Mononuclear cell (primary cell): ENCODE measurements at regions not wholly inside any gene's neighbourhood (a gene's known extent, or its start where the extent isn't known, plus 50 kb on each side); places are given as distances from the start of the nearest gene placed in this dataset.

Source experiments
- H3K27me3 ChIP-seq: 2 replicates; pipeline ENCODE4 v1.6.0; 2011; ENCODE audit warnings: low read length, control low read depth; ENCODE audit not compliant: insufficient read depth
- H3K4me1 ChIP-seq: 2 replicates; pipeline ENCODE4 v1.5.1; 2011; ENCODE audit warnings: mild to moderate bottlenecking, low read length, control low read depth; ENCODE audit not compliant: insufficient read depth
- H3K4me3 ChIP-seq: 2 replicates; pipeline ENCODE4 v1.5.1; 2011; ENCODE audit warnings: mild to moderate bottlenecking, low read length, moderate library complexity
- H3K9me3 ChIP-seq: 2 replicates; pipeline ENCODE4 v1.5.1; 2011; ENCODE audit warnings: low read depth, mild to moderate bottlenecking, control low read depth, low read length

GRCh38 chr2:144152817-144153271 lies 367.1 kb downstream of the ZEB2 start:
- Histone ChIP-seq H3K27me3 (no peaks in the 10 kb centered on the region), H3K4me1 (no peaks in the 10 kb centered on the region), H3K4me3 (no peak overlapping the region), H3K9me3 (no peaks in the 10 kb centered on the region)

- no peaks in the 10 kb centered on the region for H3K4me1 ChIP-seq
These were observed 368.1 kb downstream of the ZEB2 start for GRCh38 chr2:144151851-144152250.

GRCh38 chr2:144151405-144151804 lies 368.5 kb downstream of the ZEB2 start:
- Histone ChIP-seq H3K4me3 (no peak overlapping the region), H3K4me1 (no peaks in the 10 kb centered on the region), H3K9me3 (no peaks in the 10 kb centered on the region), H3K27me3 (no peaks in the 10 kb centered on the region)

More at GRCh38 chr2:144151851-144152250, 368.1 kb downstream of the ZEB2 start:
- Histone ChIP-seq H3K27me3 (no peaks in the 10 kb centered on the region), H3K4me3 (no peak overlapping the region), H3K9me3 (no peaks in the 10 kb centered on the region)

- H3K9me3 ChIP-seq: no peaks in the 10 kb centered on the region
- no peak overlapping the region for H3K4me3 ChIP-seq
- no peaks in the 10 kb centered on the region for H3K27me3 ChIP-seq
- peaks cover 3% of the 10 kb centered on the region for H3K4me1 ChIP-seq
These were observed 372.6 kb downstream of the ZEB2 start for GRCh38 chr2:144147356-144147755.

- Histone ChIP-seq H3K27me3 (no peaks in the 10 kb centered on the region), H3K4me3 (no peak overlapping the region), H3K4me1 (peaks cover 3% of the 10 kb centered on the region), H3K9me3 (no peaks in the 10 kb centered on the region)
These were observed 373.0 kb downstream of the ZEB2 start for GRCh38 chr2:144146876-144147275.

- H3K9me3 ChIP-seq: no peaks in the 10 kb centered on the region
- H3K4me1 ChIP-seq: peaks cover 3% of the 10 kb centered on the region
- H3K4me3 ChIP-seq: no peak overlapping the region
- H3K27me3 ChIP-seq: no peaks in the 10 kb centered on the region
These were observed 373.8 kb downstream of the ZEB2 start for GRCh38 chr2:144146076-144146475.

GRCh38 chr2:144143294-144144151 lies 376.4 kb downstream of the ZEB2 start:
- H3K4me3 ChIP-seq: no peak overlapping the region
- H3K4me1 ChIP-seq: peaks cover 3% of the 10 kb centered on the region
- no peaks in the 10 kb centered on the region for H3K9me3 ChIP-seq
- no peaks in the 10 kb centered on the region for H3K27me3 ChIP-seq

- H3K9me3 ChIP-seq: no peaks in the 10 kb centered on the region
- peaks cover 11% of the 10 kb centered on the region for H3K4me1 ChIP-seq
- no peak overlapping the region for H3K4me3 ChIP-seq
- H3K27me3 ChIP-seq: no peaks in the 10 kb centered on the region
These were observed 379.0 kb downstream of the ZEB2 start for GRCh38 chr2:144140891-144141290.

- H3K27me3 ChIP-seq: no peaks in the 10 kb centered on the region
- H3K4me3 ChIP-seq: no peak overlapping the region
- no peaks in the 10 kb centered on the region for H3K9me3 ChIP-seq
- H3K4me1 ChIP-seq: peaks cover 7% of the 10 kb centered on the region
These were observed 382.1 kb downstream of the ZEB2 start for GRCh38 chr2:144137705-144138428.

GRCh38 chr2:144137272-144137671 lies 382.6 kb downstream of the ZEB2 start:
- Histone ChIP-seq H3K27me3 (no peaks in the 10 kb centered on the region), H3K4me3 (no peak overlapping the region), H3K4me1 (peaks cover 7% of the 10 kb centered on the region), H3K9me3 (no peaks in the 10 kb centered on the region)

- H3K4me3 ChIP-seq: no peak overlapping the region
- H3K4me1 ChIP-seq: peaks cover 7% of the 10 kb centered on the region
- H3K27me3 ChIP-seq: no peaks in the 10 kb centered on the region
- no peaks in the 10 kb centered on the region for H3K9me3 ChIP-seq
These were observed 383.5 kb downstream of the ZEB2 start for GRCh38 chr2:144136297-144137010.

GRCh38 chr2:144133936-144134665 lies 385.8 kb downstream of the ZEB2 start:
- Histone ChIP-seq H3K4me3 (no peak overlapping the region), H3K9me3 (no peaks in the 10 kb centered on the region), H3K27me3 (no peaks in the 10 kb centered on the region), H3K4me1 (peaks cover 7% of the 10 kb centered on the region)

- no peaks in the 10 kb centered on the region for H3K27me3 ChIP-seq
- H3K4me1 ChIP-seq: no peaks in the 10 kb centered on the region
These were observed 387.6 kb downstream of the ZEB2 start for GRCh38 chr2:144132357-144132756.

GRCh38 chr2:144131042-144131441 lies 388.9 kb downstream of the ZEB2 start:
- Histone ChIP-seq H3K27me3 (no peaks in the 10 kb centered on the region), H3K9me3 (no peaks in the 10 kb centered on the region), H3K4me3 (no peak overlapping the region), H3K4me1 (no peaks in the 10 kb centered on the region)

More at GRCh38 chr2:144132357-144132756, 387.6 kb downstream of the ZEB2 start:
- Histone ChIP-seq H3K9me3 (no peaks in the 10 kb centered on the region), H3K4me3 (no peak overlapping the region)
